Keratinocyte (primary cell): ENCODE measurements at regions not wholly inside any gene's neighbourhood (a gene's known extent, or its start where the extent isn't known, plus 50 kb on each side); places are given as distances from the start of the nearest gene placed in this dataset.

Source experiments
- DNase-seq: peaks from one replicate; pipeline ENCODE4 v3.0.0-alpha.2; 2011; ENCODE audit warnings: low read depth, missing footprints, low spot score
- FAIRE-seq: peaks from 2 replicates; lab custom pipeline; 2011; peaks lifted over from hg19 to GRCh38; lab: Jason Lieb, UNC
- H2AFZ ChIP-seq: 2 replicates; pipeline ENCODE4 v1.6.0; 2012; ENCODE audit warnings: low read length, control low read depth, inconsistent platforms; ENCODE audit not compliant: control insufficient read depth
- H3K27ac ChIP-seq: 2 replicates; pipeline ENCODE4 v1.5.1; 2011; ENCODE audit warnings: low read length; ENCODE audit not compliant: control insufficient read depth, insufficient read depth
- H3K27me3 ChIP-seq: 3 replicates; pipeline ENCODE4 v1.6.0; 2011; ENCODE audit warnings: low read length; ENCODE audit not compliant: control insufficient read depth, insufficient read depth; ENCODE audit errors: extremely low read depth
- H3K36me3 ChIP-seq, 2 experiments: 2 replicates in 1 of 2; 3 replicates in 1 of 2; pipeline ENCODE4 v1.5.1; 2011; ENCODE audit warnings: low read length in 2 of 2, mild to moderate bottlenecking in 1 of 2; ENCODE audit not compliant: control insufficient read depth in 2 of 2, insufficient read depth in 2 of 2; ENCODE audit errors: extremely low read depth in 1 of 2
- H3K4me1 ChIP-seq: 3 replicates; pipeline ENCODE4 v1.5.1; 2011; ENCODE audit warnings: low read length; ENCODE audit not compliant: control insufficient read depth, insufficient read depth; ENCODE audit errors: extremely low read depth
- H3K4me2 ChIP-seq: 3 replicates; pipeline ENCODE4 v1.6.0; 2011; ENCODE audit warnings: low read depth, low read length; ENCODE audit not compliant: control insufficient read depth, insufficient read depth; ENCODE audit errors: extremely low read depth
- H3K4me3 ChIP-seq, 3 experiments: fragments of 200-600 bp in 1 of 3; sonication (generic) in 1 of 3; 2 replicates in 2 of 3; 3 replicates in 1 of 3; pipeline ENCODE4 v1.5.1; 2011 to 2016; ENCODE audit warnings: low read length in 3 of 3, mild to moderate bottlenecking in 3 of 3, control low read depth in 2 of 3, inconsistent platforms in 1 of 3, low read depth in 1 of 3, mixed read lengths in 1 of 3, mixed run types in 1 of 3, moderate library complexity in 1 of 3; ENCODE audit not compliant: control insufficient read depth in 2 of 3, insufficient read depth in 2 of 3; ENCODE audit errors: extremely low read depth in 1 of 3
- H3K79me2 ChIP-seq: 2 replicates; pipeline ENCODE4 v1.6.0; 2012; ENCODE audit warnings: low read length; ENCODE audit not compliant: control insufficient read depth, insufficient read depth
- H3K9ac ChIP-seq: 3 replicates; pipeline ENCODE4 v1.6.0; 2011; ENCODE audit warnings: low read length; ENCODE audit not compliant: control insufficient read depth, insufficient read depth; ENCODE audit errors: extremely low read depth
- H3K9me1 ChIP-seq: 3 replicates; pipeline ENCODE4 v1.6.0; 2011; ENCODE audit warnings: low read length; ENCODE audit not compliant: control insufficient read depth, insufficient read depth; ENCODE audit errors: extremely low read depth
- H3K9me3 ChIP-seq: 2 replicates; pipeline ENCODE4 v1.5.1; 2012; ENCODE audit warnings: low read depth, low read length; ENCODE audit not compliant: control insufficient read depth
- H4K20me1 ChIP-seq: 3 replicates; pipeline ENCODE4 v1.6.0; 2011; ENCODE audit warnings: low read length; ENCODE audit not compliant: control insufficient read depth, insufficient read depth; ENCODE audit errors: extremely low read depth
- EZH2 ChIP-seq: IDR thresholded peaks from one replicate; pipeline ENCODE4 v1.6.1; 2012; ENCODE audit warnings: inconsistent platforms, mild to moderate bottlenecking, low read length, moderate library complexity
- dilution Hi-C: fragments of 300-500 bp; cut with MboI; formaldehyde crosslinking; loops from one replicate; pipeline ENCODE4 v1.7.0; 2020; ENCODE audit warnings: low sequenced_read_pairs; ENCODE audit not compliant: extremely low pct_ligation_motif_present
- TF ChIP-seq, protein P1 (sequence below), 3 experiments: IDR thresholded peaks in 1 of 3; conservative IDR thresholded peaks in 1 of 3; optimal IDR thresholded peaks in 1 of 3; 2 replicates in 2 of 3; 3 replicates in 1 of 3; pipeline versions ENCODE3 to v1.5.1; 2011; ENCODE audit warnings: low read length in 3 of 3, mild to moderate bottlenecking in 3 of 3, moderate library complexity in 2 of 3, control low read depth in 1 of 3, inconsistent platforms in 1 of 3; ENCODE audit not compliant: insufficient read depth in 2 of 3; ENCODE audit errors: extremely low read depth in 1 of 3

DNA sequence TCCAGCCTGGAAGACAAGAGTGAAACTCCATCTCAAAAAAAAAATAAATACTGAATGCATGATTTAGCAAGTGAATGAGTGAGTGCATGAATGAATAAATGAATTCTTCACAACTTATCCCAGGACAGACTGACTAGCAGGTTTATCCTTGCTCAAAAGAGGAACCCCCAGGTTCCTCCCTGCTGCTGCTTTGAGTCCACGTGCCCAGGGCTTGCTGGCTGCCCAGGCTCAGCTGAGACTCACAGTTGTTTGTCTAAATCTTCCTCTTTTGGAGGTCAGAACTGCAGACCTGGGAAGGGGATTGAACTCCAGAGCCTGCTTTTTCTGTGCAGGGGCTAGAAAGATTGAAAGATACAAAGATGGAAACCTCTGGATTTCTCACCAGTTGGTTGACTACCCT lies 117.4 kb upstream of the TMEM45B start:
- Histone ChIP-seq H3K9me3 (no peaks in the 10 kb centered on the region), H3K9me1 (no peaks in the 10 kb centered on the region), H3K36me3 (no peaks in the 10 kb centered on the region), H3K27me3 (peaks cover 3% of the 10 kb centered on the region), H4K20me1 (no peaks in the 10 kb centered on the region), H3K4me3 (no peak overlapping the region), H3K9ac (no peak overlapping the region), H2AFZ (no peak overlapping the region), H3K4me1 (peaks cover under 1% of the 10 kb centered on the region), H3K27ac (no peak overlapping the region), H3K79me2 (no peaks in the 10 kb centered on the region), H3K4me2 (no peak overlapping the region)
- DNase-seq (no peak), FAIRE-seq (no peak)
- dilution Hi-C loops, result no loop called here
- TF ChIP-seq, protein P1, sequence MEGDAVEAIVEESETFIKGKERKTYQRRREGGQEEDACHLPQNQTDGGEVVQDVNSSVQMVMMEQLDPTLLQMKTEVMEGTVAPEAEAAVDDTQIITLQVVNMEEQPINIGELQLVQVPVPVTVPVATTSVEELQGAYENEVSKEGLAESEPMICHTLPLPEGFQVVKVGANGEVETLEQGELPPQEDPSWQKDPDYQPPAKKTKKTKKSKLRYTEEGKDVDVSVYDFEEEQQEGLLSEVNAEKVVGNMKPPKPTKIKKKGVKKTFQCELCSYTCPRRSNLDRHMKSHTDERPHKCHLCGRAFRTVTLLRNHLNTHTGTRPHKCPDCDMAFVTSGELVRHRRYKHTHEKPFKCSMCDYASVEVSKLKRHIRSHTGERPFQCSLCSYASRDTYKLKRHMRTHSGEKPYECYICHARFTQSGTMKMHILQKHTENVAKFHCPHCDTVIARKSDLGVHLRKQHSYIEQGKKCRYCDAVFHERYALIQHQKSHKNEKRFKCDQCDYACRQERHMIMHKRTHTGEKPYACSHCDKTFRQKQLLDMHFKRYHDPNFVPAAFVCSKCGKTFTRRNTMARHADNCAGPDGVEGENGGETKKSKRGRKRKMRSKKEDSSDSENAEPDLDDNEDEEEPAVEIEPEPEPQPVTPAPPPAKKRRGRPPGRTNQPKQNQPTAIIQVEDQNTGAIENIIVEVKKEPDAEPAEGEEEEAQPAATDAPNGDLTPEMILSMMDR (optimal IDR thresholded peaks at IDR 0.05 in 1 of 3, IDR thresholded peaks at IDR 0.05 in 1 of 3, conservative IDR thresholded peaks at IDR 0.05 in 1 of 3; ENCODE audit: extremely low read depth in 1 of 3, insufficient read depth in 2 of 3, low read length in 3 of 3), result no peak
- TF ChIP-seq EZH2, result no peak

DNA sequence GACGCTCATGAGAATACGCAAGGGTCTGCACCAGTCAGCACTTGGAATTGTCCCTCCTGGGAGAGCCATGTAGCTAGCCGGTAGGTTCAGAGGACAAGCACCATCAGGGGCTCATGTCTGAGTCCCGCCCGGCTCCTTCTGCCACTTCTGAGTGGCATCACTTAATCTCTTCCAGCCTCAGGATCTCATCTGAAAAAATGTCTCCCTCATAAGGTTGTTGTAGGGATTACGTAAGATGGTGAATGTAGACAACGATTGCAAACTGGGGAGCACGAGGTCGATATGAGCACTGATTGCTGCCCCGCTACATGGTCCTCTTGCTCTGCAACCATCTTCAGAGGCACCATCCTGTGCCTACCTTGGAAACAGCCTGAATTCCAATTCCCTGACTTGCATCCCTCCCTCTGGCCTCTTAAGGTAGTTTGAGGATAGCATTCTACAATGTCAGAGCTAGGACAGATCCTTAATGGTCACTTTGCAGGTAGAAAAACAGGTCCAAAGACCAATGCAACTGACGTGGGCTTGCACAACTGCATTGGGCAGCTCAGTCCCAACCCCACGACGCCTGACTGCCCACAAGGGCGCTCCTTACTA lies 115.8 kb upstream of the TMEM45B start:
- no peak overlapping the region for H3K9ac ChIP-seq
- DNase-seq, result no peak
- H4K20me1 ChIP-seq, result no peaks in the 10 kb centered on the region
- dilution Hi-C loops, result no loop called here
- no peaks in the 10 kb centered on the region for H3K36me3 ChIP-seq
- H3K4me1 ChIP-seq, result peaks cover 17% of the 10 kb centered on the region
- H2AFZ ChIP-seq, result no peak overlapping the region
- TF ChIP-seq, protein P1 (optimal IDR thresholded peaks at IDR 0.05 in 1 of 3, IDR thresholded peaks at IDR 0.05 in 1 of 3, conservative IDR thresholded peaks at IDR 0.05 in 1 of 3; ENCODE audit: extremely low read depth in 1 of 3, insufficient read depth in 2 of 3, low read length in 3 of 3), result peak in 2 of 3 experiments; percentile 13 to 33
- no peak for TF ChIP-seq EZH2
- H3K27ac ChIP-seq, result no peak overlapping the region
- no peaks in the 10 kb centered on the region for H3K9me1 ChIP-seq
- no peak overlapping the region for H3K4me3 ChIP-seq
- no peaks in the 10 kb centered on the region for H3K9me3 ChIP-seq
- peak; percentile 75 for FAIRE-seq
- H3K27me3 ChIP-seq, result peaks cover 3% of the 10 kb centered on the region
- no peaks in the 10 kb centered on the region for H3K79me2 ChIP-seq
- no peak overlapping the region for H3K4me2 ChIP-seq
